HCT116 (cell line): ENCODE measurements at regions not wholly inside any gene's neighbourhood (a gene's known extent, or its start where the extent isn't known, plus 50 kb on each side); places are given as distances from the start of the nearest gene placed in this dataset.

Experiments
- ATAC-seq: fragments of 200-7000 bp; cut with Tn5 transposase; 2 replicates; pipeline ENCODE4 v1.9.1; 2020; ENCODE audit warnings: mild to moderate bottlenecking, moderate library complexity
- BruUV-seq: library from RNA; stranded (reverse); fragments of 400-500 nt; replicated peaks from 2 replicates; lab custom pipeline; 2021; lab: Mats Ljungman, UMichigan
- CTCF ChIA-PET: fragments of 300-600 bp; sonication (Branson Sonifier 250); formaldehyde crosslinking; loops from one replicate; lab custom pipeline; 2021; ENCODE audit warnings: antibody characterized with exemption; lab: Charles Lee
- POLR2A ChIA-PET: fragments of 300-600, 350-600 bp; sonication (Branson Sonifier 250); formaldehyde crosslinking; loops from one replicate; lab custom pipeline; 2021; ENCODE audit warnings: antibody characterized with exemption; lab: Charles Lee
- RAD21 ChIA-PET, 2 experiments: fragments of 300-600 bp; sonication (Branson Sonifier 250); formaldehyde crosslinking; loops; one replicate each; lab custom pipeline; 2023; ENCODE audit warnings: low total read pairs in 2 of 2; ENCODE audit not compliant: uncharacterized antibody in 2 of 2, unreplicated experiment in 2 of 2, low non-redundant PET in 1 of 2; lab: Charles Lee
- DNase-seq: peaks from one replicate; pipeline ENCODE4 v3.0.0-alpha.2; 2010; ENCODE audit warnings: low read depth, low spot score
- H2AFZ ChIP-seq: fragments of 200-600 bp; shearing (Covaris generic), sonication (generic); 2 replicates; pipeline ENCODE4 v1.6.1; 2017; ENCODE audit warnings: low read depth, mixed run types, mixed read lengths, antibody characterized with exemption, low read length; ENCODE audit not compliant: poor library complexity, severe bottlenecking
- H3K27ac ChIP-seq: 2 replicates; pipeline ENCODE4 v1.5.1; 2012; ENCODE audit warnings: low read depth, low read length
- H3K27me3 ChIP-seq: fragments of 200-600 bp; sonication (generic); 2 replicates; pipeline ENCODE4 v1.6.1; 2016; ENCODE audit warnings: mixed run types, low read length, mixed read lengths; ENCODE audit not compliant: insufficient read depth
- H3K36me3 ChIP-seq, 2 experiments: fragments of 200-500 bp in 1 of 2; fragments of 200-600 bp in 1 of 2; sonication (Bioruptor generic) in 1 of 2; sonication (generic) in 1 of 2; 2 replicates each; pipeline versions ENCODE4 v1.5.1 to v1.6.1; 2014 to 2016; ENCODE audit warnings: low read length in 2 of 2, inconsistent platforms in 1 of 2, mixed read lengths in 1 of 2, mixed run types in 1 of 2; ENCODE audit not compliant: insufficient read depth in 2 of 2, control insufficient read depth in 1 of 2
- H3K4me1 ChIP-seq, 2 experiments: fragments of 200-600 bp in 1 of 2; sonication (generic) in 1 of 2; 2 replicates each; pipeline versions ENCODE4 v1.5.1 to v1.6.1; 2012 to 2017; ENCODE audit warnings: low read length in 2 of 2, inconsistent platforms in 1 of 2, mild to moderate bottlenecking in 1 of 2, mixed read lengths in 1 of 2, mixed run types in 1 of 2, moderate library complexity in 1 of 2; ENCODE audit not compliant: insufficient read depth in 2 of 2, control insufficient read depth in 1 of 2
- H3K4me2 ChIP-seq: fragments of 200-600 bp; sonication (generic); 2 replicates; pipeline ENCODE4 v1.6.1; 2017; ENCODE audit warnings: mixed run types, low read length, mixed read lengths
- H3K4me3 ChIP-seq, 2 experiments: fragments of 200-600 bp in 1 of 2; sonication (generic) in 1 of 2; replicated peaks in 1 of 2; 2 replicates each; pipeline ENCODE4 v1.5.1; 2011 to 2016; ENCODE audit warnings: low read length in 2 of 2, control low read depth in 1 of 2, low read depth in 1 of 2, mild to moderate bottlenecking in 1 of 2, mixed read lengths in 1 of 2, mixed run types in 1 of 2
- H3K79me2 ChIP-seq: fragments of 200-600 bp; sonication (generic); 2 replicates; pipeline ENCODE4 v1.6.1; 2017; ENCODE audit warnings: mild to moderate bottlenecking, mixed run types, low read length, moderate library complexity, mixed read lengths; ENCODE audit not compliant: insufficient read depth
- H3K9ac ChIP-seq: fragments of 200-600 bp; sonication (generic); 2 replicates; pipeline ENCODE4 v1.6.1; 2016; ENCODE audit warnings: low read length, mixed read lengths
- H3K9me2 ChIP-seq: fragments of 200-600 bp; sonication (generic), shearing (Covaris generic); 2 replicates; pipeline ENCODE4 v1.6.1; 2017; ENCODE audit warnings: mixed run types, mild to moderate bottlenecking, moderate library complexity; ENCODE audit not compliant: insufficient read depth
- H3K9me3 ChIP-seq, 2 experiments: fragments of 200-500 bp in 1 of 2; fragments of 200-600 bp in 1 of 2; sonication (Bioruptor generic) in 1 of 2; sonication (generic) in 1 of 2; 2 replicates each; pipeline ENCODE4 v1.6.1; 2014 to 2017; ENCODE audit warnings: low read length in 2 of 2, mixed read lengths in 2 of 2, inconsistent platforms in 1 of 2, low read depth in 1 of 2, mild to moderate bottlenecking in 1 of 2, mixed run types in 1 of 2, moderate library complexity in 1 of 2; ENCODE audit not compliant: control insufficient read depth in 1 of 2, insufficient read depth in 1 of 2
- H4K20me1 ChIP-seq: fragments of 200-600 bp; sonication (generic), shearing (Covaris generic); 2 replicates; pipeline ENCODE4 v1.6.1; 2017; ENCODE audit warnings: mixed run types, mild to moderate bottlenecking, moderate library complexity; ENCODE audit not compliant: insufficient read depth
- ATF3 ChIP-seq: IDR thresholded peaks from 2 replicates; pipeline ENCODE4 v1.6.1; 2012
- CEBPB ChIP-seq: IDR thresholded peaks from 2 replicates; pipeline ENCODE4 v1.6.1; 2012; ENCODE audit warnings: low read depth
- CTCF ChIP-seq, 3 experiments: fragments of 200-600 bp in 1 of 3; sonication (generic) in 1 of 3; IDR thresholded peaks in 2 of 3; conservative IDR thresholded peaks in 1 of 3; 2 replicates each; pipeline ENCODE4 v1.5.1; 2012 to 2017; ENCODE audit warnings: low read depth in 2 of 3, low read length in 2 of 3, antibody characterized with exemption in 1 of 3, borderline replicate concordance in 1 of 3, control low read depth in 1 of 3, mild to moderate bottlenecking in 1 of 3, mixed read lengths in 1 of 3, mixed run types in 1 of 3, moderate library complexity in 1 of 3; ENCODE audit not compliant: insufficient read depth in 1 of 3
- EGR1 ChIP-seq: IDR thresholded peaks from 2 replicates; pipeline ENCODE4 v1.6.1; 2012; ENCODE audit warnings: low read depth
- ELF1 ChIP-seq: IDR thresholded peaks from 2 replicates; pipeline ENCODE4 v1.6.1; 2012; ENCODE audit warnings: low read depth, borderline replicate concordance
- EZH2 ChIP-seq: fragments of 200-600 bp; sonication (generic); IDR thresholded peaks from 2 replicates; pipeline ENCODE4 v1.6.1; 2017; ENCODE audit warnings: antibody characterized with exemption, mixed run types
- EZH2phosphoT487 ChIP-seq: fragments of 200-600 bp; IDR thresholded peaks from 2 replicates; pipeline ENCODE4 v1.6.1; 2018; ENCODE audit warnings: antibody characterized with exemption, borderline replicate concordance
- FOSL1 ChIP-seq: IDR thresholded peaks from 2 replicates; pipeline ENCODE4 v1.6.1; 2012; ENCODE audit warnings: low read depth
- JUND ChIP-seq: IDR thresholded peaks from 2 replicates; pipeline ENCODE4 v1.6.1; 2012
- MAX ChIP-seq: IDR thresholded peaks from 2 replicates; pipeline ENCODE4 v1.6.1; 2012
- POLR2A ChIP-seq: IDR thresholded peaks from 2 replicates; pipeline ENCODE4 v1.7.0; 2011; ENCODE audit warnings: borderline replicate concordance; ENCODE audit not compliant: insufficient read depth, insufficient read length; ENCODE audit errors: extremely low read depth
- POLR2AphosphoS5 ChIP-seq: IDR thresholded peaks from 2 replicates; pipeline ENCODE4 v1.6.1; 2011; ENCODE audit warnings: mild to moderate bottlenecking, low read depth, low read length, moderate library complexity
- RAD21 ChIP-seq: IDR thresholded peaks from 2 replicates; pipeline ENCODE4 v1.6.1; 2012; ENCODE audit warnings: low read depth, mild to moderate bottlenecking
- SP1 ChIP-seq: IDR thresholded peaks from 2 replicates; pipeline ENCODE4 v1.6.1; 2012; ENCODE audit warnings: low read depth
- SRF ChIP-seq: IDR thresholded peaks from 2 replicates; pipeline ENCODE4 v1.6.1; 2012; ENCODE audit warnings: low read depth
- TCF7L2 ChIP-seq: IDR thresholded peaks from 2 replicates; pipeline ENCODE4 v1.7.0; 2011; ENCODE audit warnings: borderline replicate concordance, inconsistent platforms; ENCODE audit not compliant: insufficient read depth, insufficient read length; ENCODE audit errors: extremely low read depth
- YY1 ChIP-seq: IDR thresholded peaks from 2 replicates; pipeline ENCODE4 v1.6.1; 2011; ENCODE audit warnings: low read length, low read depth, moderate library complexity, mild to moderate bottlenecking; ENCODE audit not compliant: insufficient replicate concordance; ENCODE audit errors: extremely low read depth
- ZFX ChIP-seq: fragments of 450-650 bp; IDR thresholded peaks from 2 replicates; pipeline ENCODE4 v1.6.1; 2017
- ZNF274 ChIP-seq: fragments of 200-500 bp; sonication (Bioruptor generic); IDR thresholded peaks from 2 replicates; pipeline ENCODE4 v1.6.1; 2014; ENCODE audit warnings: mild to moderate bottlenecking, low read depth, low read length, inconsistent platforms
- intact Hi-C: fragments of 100-400 bp; cut with micrococcal nuclease; formaldehyde crosslinking; loops from 2 replicates; pipeline ENCODE4 v1.10.0; 2022

- intact Hi-C loops, result no loop called here
- BruUV-seq, result no TSS peak
Observed at GRCh38 chr10:2970190-2970823, 97.0 kb upstream of the PFKP start.

More at GRCh38 chr10:2970190-2970823, 97.0 kb upstream of the PFKP start:
- no peak overlapping the region for H3K4me3 ChIP-seq
- no peaks in the 10 kb centered on the region for H3K4me1 ChIP-seq
- ATAC-seq (no peak), DNase-seq (no peak)
- H3K36me3 ChIP-seq, result no peaks in the 10 kb centered on the region
- H3K9me2 ChIP-seq, result no peaks in the 10 kb centered on the region
- no peak overlapping the region for H3K27ac ChIP-seq
- H3K9me3 ChIP-seq, result no peaks in the 10 kb centered on the region
- POLR2A ChIA-PET, result no interaction called here
- RAD21 ChIA-PET, result no interaction called here
- H3K79me2 ChIP-seq, result no peaks in the 10 kb centered on the region
- peaks cover 3% of the 10 kb centered on the region for H3K27me3 ChIP-seq
- CTCF ChIA-PET, result no interaction called here
- no peak overlapping the region for H2AFZ ChIP-seq
- H3K9ac ChIP-seq, result no peak overlapping the region
- no peak overlapping the region for H3K4me2 ChIP-seq
- H4K20me1 ChIP-seq, result no peaks in the 10 kb centered on the region
- no peak for TF ChIP-seq FOSL1
- no peak for TF ChIP-seq RAD21
- TF ChIP-seq POLR2A, result no peak
- TF ChIP-seq JUND, result no peak
- TF ChIP-seq POLR2AphosphoS5, result no peak
- no peak for TF ChIP-seq ELF1
- TF ChIP-seq EZH2, result no peak
- TF ChIP-seq CEBPB, result no peak
- no peak for TF ChIP-seq SRF
- TF ChIP-seq EGR1, result no peak
- no peak for TF ChIP-seq SP1
- TF ChIP-seq ZNF274, result no peak
- no peak for TF ChIP-seq YY1
- TF ChIP-seq TCF7L2, result no peak
- TF ChIP-seq EZH2phosphoT487, result no peak
- TF ChIP-seq ZFX, result no peak
- TF ChIP-seq ATF3, result no peak
- TF ChIP-seq CTCF (IDR thresholded peaks at IDR 0.05 in 2 of 3, conservative IDR thresholded peaks at IDR 0.05 in 1 of 3; ENCODE audit: borderline replicate concordance in 1 of 3, insufficient read depth in 1 of 3, low read depth in 2 of 3, low read length in 2 of 3), result no peak
- TF ChIP-seq MAX, result no peak
